ENCODE measurements at regions not wholly inside any gene's neighbourhood (a gene's known extent, or its start where the extent isn't known, plus 50 kb on each side); places are given as distances from the start of the nearest gene placed in this dataset.
"Not testable (repeated sequence)": the region's sequence is repeated elsewhere in the genome, so short reads cannot be mapped to it uniquely, and the experiment has no call there.

GRCh38 chr2:66145490-66145889 is 289.4 kb upstream of the MEIS1 start:
- no peak for ATAC-seq (ENCODE audit: insufficient read depth, low read depth)

GRCh38 chr2:66144324-66144723 is 290.6 kb upstream of the MEIS1 start:
- peak; percentile 8 for DNase-seq
- not testable (repeated sequence) for H3K4me3 ChIP-seq (ENCODE audit: low read depth in 1 of 2, low read length in 2 of 2); ATAC-seq (ENCODE audit: insufficient read depth, low read depth); H3K27me3 ChIP-seq (ENCODE audit: insufficient read depth, low read length, poor library complexity); H3K27ac ChIP-seq (ENCODE audit: low read length); H3K36me3 ChIP-seq (ENCODE audit: insufficient read depth, low read length); H3K79me2 ChIP-seq (ENCODE audit: insufficient read depth, low read length); H2AFZ ChIP-seq (ENCODE audit: low read depth, low read length); H3K4me1 ChIP-seq (ENCODE audit: insufficient read depth, low read length); H3K9ac ChIP-seq (ENCODE audit: low read depth, low read length); H3K4me2 ChIP-seq (ENCODE audit: insufficient read depth, low read length); H4K20me1 ChIP-seq (ENCODE audit: insufficient read depth, low read length); H3K9me3 ChIP-seq (ENCODE audit: insufficient read depth, low read length, severe bottlenecking)

More at GRCh38 chr2:66145490-66145889, 289.4 kb upstream of the MEIS1 start:
- TF ChIP-seq CTCF (IDR thresholded peaks at IDR 0.05; ENCODE audit: borderline replicate concordance, extremely low read depth, low read length, poor library complexity, severe bottlenecking) (no peak), EZH2 (IDR thresholded peaks at IDR 0.05; ENCODE audit: borderline replicate concordance, low read depth, low read length, severe bottlenecking) (no peak)
- DNase-seq = no peak
- Histone ChIP-seq H3K9ac (ENCODE audit: low read depth, low read length) (no peak overlapping the region), H4K20me1 (ENCODE audit: insufficient read depth, low read length) (no peaks in the 10 kb centered on the region), H2AFZ (ENCODE audit: low read depth, low read length) (no peak overlapping the region), H3K79me2 (ENCODE audit: insufficient read depth, low read length) (no peaks in the 10 kb centered on the region), H3K4me1 (ENCODE audit: insufficient read depth, low read length) (no peaks in the 10 kb centered on the region), H3K27me3 (ENCODE audit: insufficient read depth, low read length, poor library complexity) (no peaks in the 10 kb centered on the region), H3K4me3 (ENCODE audit: low read depth in 1 of 2, low read length in 2 of 2) (no peak overlapping the region), H3K27ac (ENCODE audit: low read length) (no peak overlapping the region), H3K9me3 (ENCODE audit: insufficient read depth, low read length, severe bottlenecking) (no peaks in the 10 kb centered on the region), H3K36me3 (ENCODE audit: insufficient read depth, low read length) (no peaks in the 10 kb centered on the region), H3K4me2 (ENCODE audit: insufficient read depth, low read length) (no peak overlapping the region)

GRCh38 chr2:66137606-66138130 is 297.3 kb upstream of the MEIS1 start:
- DNase-seq (no peak), ATAC-seq (ENCODE audit: insufficient read depth, low read depth) (no peak)
- Histone ChIP-seq H3K4me3 (ENCODE audit: low read depth in 1 of 2, low read length in 2 of 2) (no peak overlapping the region), H3K4me2 (ENCODE audit: insufficient read depth, low read length) (no peak overlapping the region), H4K20me1 (ENCODE audit: insufficient read depth, low read length) (no peaks in the 10 kb centered on the region), H3K9ac (ENCODE audit: low read depth, low read length) (no peak overlapping the region), H3K79me2 (ENCODE audit: insufficient read depth, low read length) (no peaks in the 10 kb centered on the region), H3K27ac (ENCODE audit: low read length) (no peak overlapping the region), H3K9me3 (ENCODE audit: insufficient read depth, low read length, severe bottlenecking) (no peaks in the 10 kb centered on the region), H3K4me1 (ENCODE audit: insufficient read depth, low read length) (no peaks in the 10 kb centered on the region), H3K27me3 (ENCODE audit: insufficient read depth, low read length, poor library complexity) (no peaks in the 10 kb centered on the region), H3K36me3 (ENCODE audit: insufficient read depth, low read length) (no peaks in the 10 kb centered on the region), H2AFZ (ENCODE audit: low read depth, low read length) (no peak overlapping the region)
- TF ChIP-seq EZH2 (IDR thresholded peaks at IDR 0.05; ENCODE audit: borderline replicate concordance, low read depth, low read length, severe bottlenecking) (no peak), CTCF (IDR thresholded peaks at IDR 0.05; ENCODE audit: borderline replicate concordance, extremely low read depth, low read length, poor library complexity, severe bottlenecking) (no peak)

- Histone ChIP-seq H3K27me3 (ENCODE audit: insufficient read depth, low read length, poor library complexity) (no peaks in the 10 kb centered on the region), H2AFZ (ENCODE audit: low read depth, low read length) (no peak overlapping the region), H3K79me2 (ENCODE audit: insufficient read depth, low read length) (no peaks in the 10 kb centered on the region), H3K9me3 (ENCODE audit: insufficient read depth, low read length, severe bottlenecking) (no peaks in the 10 kb centered on the region), H3K4me2 (ENCODE audit: insufficient read depth, low read length) (no peak overlapping the region), H4K20me1 (ENCODE audit: insufficient read depth, low read length) (no peaks in the 10 kb centered on the region), H3K4me3 (ENCODE audit: low read depth in 1 of 2, low read length in 2 of 2) (no peak overlapping the region), H3K36me3 (ENCODE audit: insufficient read depth, low read length) (no peaks in the 10 kb centered on the region), H3K27ac (ENCODE audit: low read length) (no peak overlapping the region), H3K9ac (ENCODE audit: low read depth, low read length) (no peak overlapping the region), H3K4me1 (ENCODE audit: insufficient read depth, low read length) (no peaks in the 10 kb centered on the region)
- ATAC-seq (ENCODE audit: insufficient read depth, low read depth) (no peak), DNase-seq (no peak)
- TF ChIP-seq EZH2 (IDR thresholded peaks at IDR 0.05; ENCODE audit: borderline replicate concordance, low read depth, low read length, severe bottlenecking) = no peak
- TF ChIP-seq CTCF (IDR thresholded peaks at IDR 0.05; ENCODE audit: borderline replicate concordance, extremely low read depth, low read length, poor library complexity, severe bottlenecking) = no peak
Observed at GRCh38 chr2:66134138-66134701, 300.7 kb upstream of the MEIS1 start.
